Keratinocyte (primary cell): ENCODE measurements at regions not wholly inside any gene's neighbourhood (a gene's known extent, or its start where the extent isn't known, plus 50 kb on each side); places are given as distances from the start of the nearest gene placed in this dataset.
"Not testable (repeated sequence)": the region's sequence is repeated elsewhere in the genome, so short reads cannot be mapped to it uniquely, and the experiment has no call there.

Experiments used
- EZH2 ChIP-seq: IDR thresholded peaks from one replicate; pipeline ENCODE4 v1.6.1; 2012; ENCODE audit warnings: inconsistent platforms, mild to moderate bottlenecking, low read length, moderate library complexity
- TF ChIP-seq, protein P1 (sequence below), 3 experiments: IDR thresholded peaks in 1 of 3; conservative IDR thresholded peaks in 1 of 3; optimal IDR thresholded peaks in 1 of 3; 2 replicates in 2 of 3; 3 replicates in 1 of 3; pipeline versions ENCODE3 to v1.5.1; 2011; ENCODE audit warnings: low read length in 3 of 3, mild to moderate bottlenecking in 3 of 3, moderate library complexity in 2 of 3, control low read depth in 1 of 3, inconsistent platforms in 1 of 3; ENCODE audit not compliant: insufficient read depth in 2 of 3; ENCODE audit errors: extremely low read depth in 1 of 3

DNA sequence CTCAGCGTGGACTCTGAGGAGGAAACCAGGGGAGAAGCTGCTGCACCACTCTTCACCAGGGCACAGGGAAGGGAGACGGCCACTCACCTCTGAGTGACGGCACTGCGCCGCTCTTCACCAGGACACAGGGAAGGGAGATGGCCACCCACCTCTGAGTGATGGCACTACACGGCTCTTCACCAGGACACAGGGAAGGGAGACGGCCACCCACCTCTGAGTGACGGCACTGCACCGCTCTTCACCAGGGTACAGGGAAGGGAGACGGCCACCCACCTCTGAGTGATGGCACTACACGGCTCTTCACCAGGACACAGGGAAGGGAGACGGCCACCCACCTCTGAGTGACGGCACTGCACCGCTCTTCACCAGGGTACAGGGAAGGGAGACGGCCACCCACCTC is 102.5 kb downstream of the GOLGA6L6 start:
- TF ChIP-seq, protein P1, sequence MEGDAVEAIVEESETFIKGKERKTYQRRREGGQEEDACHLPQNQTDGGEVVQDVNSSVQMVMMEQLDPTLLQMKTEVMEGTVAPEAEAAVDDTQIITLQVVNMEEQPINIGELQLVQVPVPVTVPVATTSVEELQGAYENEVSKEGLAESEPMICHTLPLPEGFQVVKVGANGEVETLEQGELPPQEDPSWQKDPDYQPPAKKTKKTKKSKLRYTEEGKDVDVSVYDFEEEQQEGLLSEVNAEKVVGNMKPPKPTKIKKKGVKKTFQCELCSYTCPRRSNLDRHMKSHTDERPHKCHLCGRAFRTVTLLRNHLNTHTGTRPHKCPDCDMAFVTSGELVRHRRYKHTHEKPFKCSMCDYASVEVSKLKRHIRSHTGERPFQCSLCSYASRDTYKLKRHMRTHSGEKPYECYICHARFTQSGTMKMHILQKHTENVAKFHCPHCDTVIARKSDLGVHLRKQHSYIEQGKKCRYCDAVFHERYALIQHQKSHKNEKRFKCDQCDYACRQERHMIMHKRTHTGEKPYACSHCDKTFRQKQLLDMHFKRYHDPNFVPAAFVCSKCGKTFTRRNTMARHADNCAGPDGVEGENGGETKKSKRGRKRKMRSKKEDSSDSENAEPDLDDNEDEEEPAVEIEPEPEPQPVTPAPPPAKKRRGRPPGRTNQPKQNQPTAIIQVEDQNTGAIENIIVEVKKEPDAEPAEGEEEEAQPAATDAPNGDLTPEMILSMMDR (optimal IDR thresholded peaks at IDR 0.05 in 1 of 3, IDR thresholded peaks at IDR 0.05 in 1 of 3, conservative IDR thresholded peaks at IDR 0.05 in 1 of 3; ENCODE audit: extremely low read depth in 1 of 3, insufficient read depth in 2 of 3, low read length in 3 of 3): not testable (repeated sequence)
- TF ChIP-seq EZH2: not testable (repeated sequence)
